ENCODE measurements at regions not wholly inside any gene's neighbourhood (a gene's known extent, or its start where the extent isn't known, plus 50 kb on each side); places are given as distances from the start of the nearest gene placed in this dataset.

DNA sequence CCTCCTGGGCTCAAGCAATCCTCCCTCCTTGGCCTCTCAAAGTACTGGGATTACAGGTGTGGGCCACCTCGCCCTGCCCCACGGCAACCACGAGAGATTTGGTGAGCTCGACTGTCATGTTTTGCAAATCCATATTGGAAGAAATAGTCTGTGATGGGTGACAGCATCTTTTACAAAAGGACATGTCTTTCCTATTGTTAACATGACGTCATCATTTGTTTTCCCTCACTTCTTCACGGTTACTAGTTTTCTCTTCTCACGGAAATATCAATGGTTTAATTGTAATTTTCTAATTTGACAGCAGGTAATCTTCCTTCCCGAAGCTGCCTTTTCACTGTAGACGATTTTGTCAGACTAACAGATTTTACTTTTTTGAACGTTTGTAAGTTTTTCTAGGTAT, 110.8 kb upstream of the GREM2 start:
- ATAC-seq (no peak), FAIRE-seq (no peak), DNase-seq (ENCODE audit: low spot score) (no peak)
- no peaks in the 10 kb centered on the region for H3K27me3 ChIP-seq (ENCODE audit: control insufficient read depth in 1 of 2, insufficient read depth in 2 of 2, low read length in 2 of 2)
- no peaks in the 10 kb centered on the region for H3K36me3 ChIP-seq (replicated peaks in 1 of 2; ENCODE audit: control insufficient read depth in 1 of 2, insufficient read depth in 2 of 2, low read length in 2 of 2)
- in situ Hi-C loops (cut with HindIII; ENCODE audit: extremely low pct_ligation_motif_present, low pct_unique_long_range_greater_than_20kb), result no loop called here
- H3K9me3 ChIP-seq (ENCODE audit: low read length), result 0 out of 2 replicates have a peak, but pooled peaks cover 4% of the 10 kb centered on the region
- H3K4me2 ChIP-seq (ENCODE audit: low read depth, low read length), result no peak overlapping the region
- no peak overlapping the region for H3K4me3 ChIP-seq (replicated peaks in 1 of 3; ENCODE audit: insufficient read depth in 1 of 3, low read depth in 2 of 3, low read length in 3 of 3)
- ChIA-PET CTCF (ENCODE audit: low intra/inter-chr PET ratio, low total read pairs) (no interaction called here), POLR2A (no interaction called here)
- H3K9ac ChIP-seq (ENCODE audit: insufficient read depth, low read depth, low read length), result no peak overlapping the region
- intact Hi-C loops (cut with micrococcal nuclease; ENCODE audit: unreplicated experiment), result no loop called here
- no TSS peak for BruUV-seq (replicated peaks)
- H2AFZ ChIP-seq (ENCODE audit: low read length), result no peak overlapping the region
- H4K20me1 ChIP-seq (ENCODE audit: insufficient read depth, low read length), result no peaks in the 10 kb centered on the region
- WGBS (ENCODE audit: low lambda C conversion rate), result 2% methylated on average over 10 of the region's 10 CpGs
- no peak overlapping the region for H3K27ac ChIP-seq (ENCODE audit: extremely low read length, insufficient read depth, low read length)
- H3K79me2 ChIP-seq (ENCODE audit: insufficient read depth, low read length), result no peaks in the 10 kb centered on the region
- TF ChIP-seq ATF7 (IDR thresholded peaks at IDR 0.05), result peak; percentile 99
- TF ChIP-seq ATF7 (CRISPR knock-in tag; IDR thresholded peaks at IDR 0.05), result no peak
- TF ChIP-seq ISX (CRISPR knock-in tag; conservative IDR thresholded peaks at IDR 0.05), result no peak
- TF ChIP-seq, protein P1, sequence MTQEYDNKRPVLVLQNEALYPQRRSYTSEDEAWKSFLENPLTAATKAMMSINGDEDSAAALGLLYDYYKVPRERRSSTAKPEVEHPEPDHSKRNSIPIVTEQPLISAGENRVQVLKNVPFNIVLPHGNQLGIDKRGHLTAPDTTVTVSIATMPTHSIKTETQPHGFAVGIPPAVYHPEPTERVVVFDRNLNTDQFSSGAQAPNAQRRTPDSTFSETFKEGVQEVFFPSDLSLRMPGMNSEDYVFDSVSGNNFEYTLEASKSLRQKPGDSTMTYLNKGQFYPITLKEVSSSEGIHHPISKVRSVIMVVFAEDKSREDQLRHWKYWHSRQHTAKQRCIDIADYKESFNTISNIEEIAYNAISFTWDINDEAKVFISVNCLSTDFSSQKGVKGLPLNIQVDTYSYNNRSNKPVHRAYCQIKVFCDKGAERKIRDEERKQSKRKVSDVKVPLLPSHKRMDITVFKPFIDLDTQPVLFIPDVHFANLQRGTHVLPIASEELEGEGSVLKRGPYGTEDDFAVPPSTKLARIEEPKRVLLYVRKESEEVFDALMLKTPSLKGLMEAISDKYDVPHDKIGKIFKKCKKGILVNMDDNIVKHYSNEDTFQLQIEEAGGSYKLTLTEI (CRISPR knock-in tag; conservative IDR thresholded peaks at IDR 0.05), result no peak
- TF ChIP-seq ZNF713 (CRISPR knock-in tag; IDR thresholded peaks at IDR 0.05), result no peak
- TF ChIP-seq CREB1 (IDR thresholded peaks at IDR 0.05), result peak; percentile 96
- TF ChIP-seq CREB1 (CRISPR knock-in tag; IDR thresholded peaks at IDR 0.05), result no peak
- no peak for TF ChIP-seq MEF2D (CRISPR knock-in tag; IDR thresholded peaks at IDR 0.05)
- H3K4me1 ChIP-seq (ENCODE audit: insufficient read depth, low read length), result no peaks in the 10 kb centered on the region

DNA sequence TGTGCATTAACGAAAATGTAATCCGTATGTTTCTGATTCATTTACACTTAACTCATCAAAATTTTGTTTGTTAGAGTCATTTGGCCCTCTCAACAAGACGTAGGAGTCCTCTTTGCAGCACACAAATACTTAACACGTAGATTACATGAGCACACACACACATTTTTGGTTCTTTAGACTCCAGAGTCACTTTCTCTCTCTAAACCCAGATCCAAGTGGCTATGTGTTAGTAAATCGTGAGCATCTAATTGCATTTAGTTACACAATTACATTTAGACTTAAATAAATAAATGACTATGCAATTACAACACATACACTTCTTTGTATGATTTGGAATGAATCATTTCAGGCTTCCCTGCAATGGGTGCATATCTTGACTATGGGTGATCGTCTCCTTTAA, 109.0 kb upstream of the GREM2 start:
- intact Hi-C loops (cut with micrococcal nuclease; ENCODE audit: unreplicated experiment), result no loop called here
- WGBS (ENCODE audit: low lambda C conversion rate), result 3% methylated on average over 6 of the region's 6 CpGs
- BruUV-seq (replicated peaks), result no TSS peak
- TF ChIP-seq NFE2L2 (IDR thresholded peaks at IDR 0.05; ENCODE audit: low read length) (no peak), ZNF570 (CRISPR knock-in tag; IDR thresholded peaks at IDR 0.05; ENCODE audit: borderline replicate concordance) (no peak), SOX13 (IDR thresholded peaks at IDR 0.05) (no peak), SOX13 (CRISPR knock-in tag; conservative IDR thresholded peaks at IDR 0.05 in 1 of 2, IDR thresholded peaks at IDR 0.05 in 1 of 2) (no peak), ZFP62 (CRISPR knock-in tag; IDR thresholded peaks at IDR 0.05) (no peak), MIER3 (CRISPR knock-in tag; IDR thresholded peaks at IDR 0.05; ENCODE audit: borderline replicate concordance) (no peak), DR1 (CRISPR knock-in tag; IDR thresholded peaks at IDR 0.05) (no peak), ZNF713 (CRISPR knock-in tag; IDR thresholded peaks at IDR 0.05) (no peak)
- TF ChIP-seq, protein P2, sequence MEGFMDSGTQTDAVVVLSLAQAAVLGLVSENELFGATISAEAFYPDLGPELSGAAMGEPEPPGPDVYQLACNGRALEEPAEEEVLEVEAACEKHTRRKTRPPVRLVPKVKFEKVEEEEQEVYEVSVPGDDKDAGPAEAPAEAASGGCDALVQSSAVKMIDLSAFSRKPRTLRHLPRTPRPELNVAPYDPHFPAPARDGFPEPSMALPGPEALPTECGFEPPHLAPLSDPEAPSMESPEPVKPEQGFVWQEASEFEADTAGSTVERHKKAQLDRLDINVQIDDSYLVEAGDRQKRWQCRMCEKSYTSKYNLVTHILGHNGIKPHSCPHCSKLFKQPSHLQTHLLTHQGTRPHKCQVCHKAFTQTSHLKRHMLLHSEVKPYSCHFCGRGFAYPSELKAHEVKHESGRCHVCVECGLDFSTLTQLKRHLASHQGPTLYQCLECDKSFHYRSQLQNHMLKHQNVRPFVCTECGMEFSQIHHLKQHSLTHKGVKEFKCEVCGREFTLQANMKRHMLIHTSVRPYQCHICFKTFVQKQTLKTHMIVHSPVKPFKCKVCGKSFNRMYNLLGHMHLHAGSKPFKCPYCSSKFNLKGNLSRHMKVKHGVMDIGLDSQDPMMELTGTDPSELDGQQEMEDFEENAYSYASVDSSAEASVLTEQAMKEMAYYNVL (CRISPR knock-in tag; IDR thresholded peaks at IDR 0.05; ENCODE audit: borderline replicate concordance), result no peak

More for the DNA sequence above, 109.0 kb upstream of the GREM2 start:
- no peak for ATAC-seq
- no peak for FAIRE-seq
- no peak overlapping the region for H3K9ac ChIP-seq (ENCODE audit: insufficient read depth, low read depth, low read length)
- H3K27me3 ChIP-seq (ENCODE audit: control insufficient read depth in 1 of 2, insufficient read depth in 2 of 2, low read length in 2 of 2), result no peaks in the 10 kb centered on the region
- no peak overlapping the region for H3K27ac ChIP-seq (ENCODE audit: extremely low read length, insufficient read depth, low read length)
- no peak for DNase-seq (ENCODE audit: low spot score)
- ChIA-PET POLR2A (no interaction called here), CTCF (ENCODE audit: low intra/inter-chr PET ratio, low total read pairs) (no interaction called here)
- H2AFZ ChIP-seq (ENCODE audit: low read length), result no peak overlapping the region
- H3K4me2 ChIP-seq (ENCODE audit: low read depth, low read length), result no peak overlapping the region
- in situ Hi-C loops (cut with HindIII; ENCODE audit: extremely low pct_ligation_motif_present, low pct_unique_long_range_greater_than_20kb), result no loop called here
- H3K4me3 ChIP-seq (replicated peaks in 1 of 3; ENCODE audit: insufficient read depth in 1 of 3, low read depth in 2 of 3, low read length in 3 of 3), result no peak overlapping the region
- no peaks in the 10 kb centered on the region for H3K79me2 ChIP-seq (ENCODE audit: insufficient read depth, low read length)
- 0 out of 2 replicates have a peak, but pooled peaks cover under 1% of the 10 kb centered on the region for H3K9me3 ChIP-seq (ENCODE audit: low read length)
- no peaks in the 10 kb centered on the region for H4K20me1 ChIP-seq (ENCODE audit: insufficient read depth, low read length)
- no peaks in the 10 kb centered on the region for H3K36me3 ChIP-seq (replicated peaks in 1 of 2; ENCODE audit: control insufficient read depth in 1 of 2, insufficient read depth in 2 of 2, low read length in 2 of 2)
- H3K4me1 ChIP-seq (ENCODE audit: insufficient read depth, low read length), result no peaks in the 10 kb centered on the region
